ENCODE measurements at regions not wholly inside any gene's neighbourhood (a gene's known extent, or its start where the extent isn't known, plus 50 kb on each side); places are given as distances from the start of the nearest gene placed in this dataset.

- TF ChIP-seq NR2C2 (IDR thresholded peaks at IDR 0.05; ENCODE audit: borderline replicate concordance, control insufficient read depth, insufficient read length, low read depth) (no peak), CTCF (IDR thresholded peaks at IDR 0.05 in 2 of 3, conservative IDR thresholded peaks at IDR 0.05 in 1 of 3; ENCODE audit: control insufficient read depth in 2 of 3, extremely low read depth in 1 of 3, insufficient read depth in 1 of 3, low read depth in 3 of 3, low read length in 3 of 3) (no peak), SMARCA5 (IDR thresholded peaks at IDR 0.05) (no peak), MYC (IDR thresholded peaks at IDR 0.05; ENCODE audit: insufficient read depth, insufficient read length, insufficient replicate concordance, low read length, severe bottlenecking) (no peak), POLR2AphosphoS2 (IDR thresholded peaks at IDR 0.05; ENCODE audit: low read depth, low read length) (no peak), SIX5 (IDR thresholded peaks at IDR 0.05; ENCODE audit: low read depth, low read length, severe bottlenecking) (no peak), PAX8 (IDR thresholded peaks at IDR 0.05) (no peak), PKNOX1 (IDR thresholded peaks at IDR 0.05) (no peak), USF1 (IDR thresholded peaks at IDR 0.05; ENCODE audit: borderline replicate concordance, extremely low read length, insufficient read depth, low read depth, low read length) (no peak), NFYB (IDR thresholded peaks at IDR 0.05; ENCODE audit: insufficient read depth, low read depth, low read length) (no peak)
Measured at GRCh38 chr20:10749084-10749483, 75.3 kb upstream of the JAG1 start.

All from GM12878 (cell line).